ENCODE measurements at regions not wholly inside any gene's neighbourhood (a gene's known extent, or its start where the extent isn't known, plus 50 kb on each side); places are given as distances from the start of the nearest gene placed in this dataset.
"Not testable (repeated sequence)": the region's sequence is repeated elsewhere in the genome, so short reads cannot be mapped to it uniquely, and the experiment has no call there.

DNA sequence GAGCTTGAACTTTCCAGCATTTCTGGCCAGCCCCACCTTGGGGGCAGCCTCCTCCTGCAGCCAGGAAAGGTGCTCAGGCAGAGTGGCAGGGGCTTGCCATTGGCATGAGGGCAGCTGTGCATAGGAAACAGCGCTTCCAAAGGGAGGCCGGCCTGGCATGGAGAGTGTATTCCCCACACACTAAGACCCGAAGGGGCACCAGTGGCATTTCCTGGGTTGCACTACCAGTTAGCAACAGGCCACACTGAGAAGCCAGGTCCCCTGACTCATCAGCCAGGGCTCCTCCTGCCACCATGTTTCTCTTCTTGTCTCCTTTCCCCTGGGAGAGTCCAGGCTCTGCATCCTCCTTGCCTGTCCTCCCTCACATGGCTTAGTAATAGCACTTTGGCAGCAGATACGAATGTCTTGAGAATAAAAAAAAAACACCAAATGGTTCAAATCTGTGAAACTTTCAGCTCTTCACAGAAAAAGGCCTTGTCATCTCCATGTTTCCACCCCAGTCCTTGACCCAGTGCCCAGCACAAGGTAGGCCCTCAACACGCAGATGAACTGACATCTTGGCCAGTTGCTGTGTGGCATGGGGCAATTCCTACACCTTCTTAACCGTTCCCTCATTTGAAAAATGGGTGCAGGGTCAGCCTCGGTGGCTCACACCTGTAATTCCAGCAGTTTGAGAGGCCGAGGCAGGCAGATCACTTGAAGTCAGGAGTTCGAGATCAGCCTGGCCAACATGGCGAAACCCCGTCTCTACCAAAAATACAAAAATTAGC is 180.4 kb downstream of the SMAD6 start:
- no peak for DNase-seq (ENCODE audit: low read depth in 4 of 4, low spot score in 2 of 4)

DNA sequence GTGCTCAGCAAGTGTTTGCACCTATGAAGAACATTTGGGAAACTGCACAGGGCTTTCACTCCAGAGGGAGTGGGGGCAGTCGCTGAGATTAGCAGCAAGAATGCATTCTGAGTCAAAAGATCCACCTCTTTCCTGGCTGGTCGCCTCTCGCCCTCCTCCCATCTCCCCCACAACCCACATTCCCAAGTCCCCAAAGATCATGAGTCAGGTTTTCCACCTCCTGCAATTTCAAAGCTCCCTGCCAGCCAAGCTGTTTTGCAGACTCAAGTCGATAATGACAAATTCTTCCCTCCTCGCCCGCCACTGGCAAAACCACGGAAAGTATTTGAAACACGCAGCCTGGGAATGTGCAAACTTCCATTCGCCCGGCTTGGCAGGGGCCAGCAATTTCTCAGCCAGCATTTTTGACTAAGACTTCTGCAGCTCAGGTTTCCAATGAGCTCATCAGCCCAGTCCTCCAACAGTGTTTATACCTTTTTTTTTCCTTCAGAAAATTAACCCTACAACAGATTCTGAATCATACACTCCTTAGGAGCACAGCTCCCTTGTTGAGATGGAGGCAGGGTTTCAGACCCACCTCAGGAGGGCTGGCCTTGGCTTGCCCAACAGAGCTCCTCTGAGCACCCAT is 181.4 kb downstream of the SMAD6 start:
- peak; percentile 30 to 70 (median 43) for DNase-seq (ENCODE audit: low read depth in 4 of 4, low spot score in 2 of 4)

DNA sequence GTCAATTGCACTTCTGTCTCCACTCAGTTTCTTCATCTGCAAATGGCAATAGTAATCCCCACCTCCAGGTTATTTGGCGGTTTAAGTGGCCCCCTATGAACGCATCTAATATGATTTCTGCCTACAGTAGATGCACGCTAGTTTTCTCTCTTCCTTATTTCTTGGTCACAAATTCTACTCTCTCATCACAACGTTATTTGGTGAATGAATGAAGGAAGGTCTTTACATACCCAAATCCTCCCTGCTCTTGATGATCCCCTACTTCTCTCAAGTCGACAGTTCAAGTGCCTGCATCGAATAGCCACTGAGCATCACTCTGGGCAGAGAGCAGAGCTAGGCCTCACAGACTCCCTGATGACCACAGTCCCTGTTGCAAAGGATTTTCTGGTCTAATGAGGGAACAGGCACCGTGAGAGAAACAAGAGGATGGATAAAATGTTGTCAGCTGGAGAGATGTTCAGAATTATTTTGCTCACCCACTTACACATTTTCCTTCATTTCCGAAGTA is 181.2 kb upstream of the SMAD3 start:
- DNase-seq (ENCODE audit: low read depth in 4 of 4, low spot score in 2 of 4): no peak

DNA sequence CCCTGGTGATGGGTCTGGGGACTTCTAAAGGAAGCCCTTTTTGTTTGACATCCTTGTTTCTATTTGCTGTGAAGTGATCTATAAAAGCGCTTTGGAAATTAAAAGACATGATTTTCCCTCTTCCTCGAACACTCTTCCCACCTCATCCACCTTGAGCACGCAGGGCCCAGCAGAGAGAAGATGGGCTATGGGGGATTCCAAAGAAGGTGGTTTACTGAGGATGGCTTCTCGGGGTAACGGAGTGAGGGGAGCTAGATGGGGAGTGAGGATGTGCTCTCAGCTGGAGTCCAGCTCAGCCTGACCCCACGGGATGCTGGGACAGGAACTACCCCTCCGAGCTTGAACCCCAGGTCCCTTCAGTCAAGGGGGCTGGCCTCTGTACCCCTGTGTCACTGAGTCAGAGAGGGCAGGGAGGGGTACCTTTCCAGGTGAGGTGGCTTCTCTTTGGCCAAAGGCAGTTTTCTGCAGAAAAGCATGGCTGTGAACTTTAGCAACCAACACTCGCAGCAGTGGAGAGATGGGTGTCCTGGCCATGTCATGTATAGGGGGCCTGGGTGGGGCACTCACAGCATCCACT is 180.7 kb upstream of the SMAD3 start:
- no peak for DNase-seq (ENCODE audit: low read depth in 4 of 4, low spot score in 2 of 4)

DNA sequence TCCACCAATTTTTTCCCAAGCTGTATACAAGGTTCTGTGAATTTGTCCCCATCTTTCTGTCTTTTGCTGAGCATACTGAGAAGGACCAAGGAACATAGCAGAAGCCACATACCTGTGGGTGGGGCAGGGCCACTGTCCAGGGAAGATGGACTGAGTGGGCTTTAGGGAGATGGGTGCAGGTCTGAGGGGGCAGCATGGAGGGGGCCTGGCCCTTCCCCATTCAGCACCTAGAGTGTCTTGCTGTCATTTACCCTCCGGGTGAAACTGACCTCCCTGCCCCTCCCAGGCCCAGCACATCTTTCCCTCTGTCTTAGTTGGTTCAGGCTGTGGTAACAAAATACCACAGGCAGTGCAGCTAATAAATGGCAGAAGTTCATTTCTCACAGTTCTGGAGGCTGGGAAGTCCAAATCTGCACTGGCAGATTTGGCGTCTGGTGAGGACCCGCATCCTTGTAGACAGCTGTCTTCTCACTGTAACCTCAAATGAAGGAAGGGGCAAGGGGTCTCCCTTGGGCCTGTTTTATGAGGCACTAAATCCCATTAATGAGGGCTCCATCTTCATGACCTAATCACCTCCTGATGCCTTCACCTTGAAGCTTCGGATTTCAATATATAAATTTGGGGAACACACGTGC is 180.0 kb upstream of the SMAD3 start:
- DNase-seq (ENCODE audit: low read depth in 4 of 4, low spot score in 2 of 4): no peak

DNA sequence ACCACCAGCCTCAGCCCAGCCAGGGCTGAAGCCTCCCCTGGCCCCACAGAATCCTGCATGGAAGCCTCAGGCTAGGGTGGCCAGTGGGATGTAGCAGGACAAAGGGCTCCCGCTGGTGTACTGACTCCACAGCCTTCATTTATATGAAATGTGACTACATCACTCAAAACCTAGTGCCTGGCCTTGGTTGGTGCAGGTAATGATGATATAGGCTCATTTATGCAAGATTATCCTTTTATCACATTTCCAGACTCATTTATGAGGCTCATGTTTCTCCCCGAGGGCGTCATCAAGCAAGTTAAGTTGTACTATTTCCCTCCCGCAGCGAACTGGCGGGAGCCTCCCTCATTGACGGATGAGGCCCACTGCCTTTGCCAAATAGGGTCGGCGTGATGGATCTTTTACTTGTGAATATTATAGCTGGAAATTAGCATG is 179.1 kb upstream of the SMAD3 start:
- no peak for DNase-seq (ENCODE audit: low read depth in 4 of 4, low spot score in 2 of 4)

DNA sequence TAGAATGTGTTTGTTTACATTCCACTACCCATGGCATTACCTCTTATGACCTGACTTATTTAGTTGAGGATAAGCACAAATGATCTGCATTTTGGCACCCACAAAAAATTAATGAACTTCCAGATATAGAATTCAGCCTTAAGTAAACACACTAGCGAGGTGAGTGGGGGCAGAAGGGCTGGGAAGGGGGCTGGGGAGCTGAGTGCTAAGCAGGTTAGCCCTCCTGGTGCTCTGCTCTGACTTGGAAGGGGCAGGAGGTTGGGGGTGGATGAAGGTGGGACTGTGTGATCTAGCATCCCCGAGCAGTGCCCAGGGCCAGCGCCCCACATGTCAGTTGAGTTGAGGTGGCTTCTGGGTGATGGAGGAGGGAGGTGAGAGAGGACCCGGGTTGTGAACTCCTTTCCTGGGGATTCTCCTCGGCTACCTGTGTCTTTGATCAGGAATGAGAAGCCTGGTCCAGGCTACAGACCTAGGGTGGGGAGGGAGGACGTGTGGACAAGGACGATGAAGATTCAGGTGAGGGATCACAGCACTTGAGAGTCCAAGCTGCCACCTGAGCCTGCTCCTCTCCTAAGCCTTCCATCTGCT is 178.6 kb upstream of the SMAD3 start:
- DNase-seq (ENCODE audit: low read depth in 4 of 4, low spot score in 2 of 4): no peak

DNA sequence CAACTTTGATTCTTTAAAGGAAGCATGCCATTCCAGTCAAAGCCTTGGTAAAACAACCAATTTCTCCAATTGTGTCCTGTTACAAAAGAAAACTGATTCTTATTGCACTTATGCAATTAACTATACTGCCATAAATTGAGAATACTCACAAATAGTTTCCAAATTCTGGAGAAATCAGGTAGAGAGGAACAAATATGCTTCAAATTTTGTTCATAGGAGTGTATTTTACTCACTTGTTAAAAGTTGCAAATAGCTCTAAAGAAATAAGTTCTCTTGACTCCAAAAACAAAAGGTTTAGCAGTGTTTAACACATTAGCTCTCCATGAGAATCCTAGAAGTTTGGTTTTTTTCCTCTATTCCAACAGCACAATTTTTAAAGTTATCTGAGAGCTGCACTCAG is 176.1 kb upstream of the SMAD3 start:
- DNase-seq (ENCODE audit: low read depth in 4 of 4, low spot score in 2 of 4): not testable (repeated sequence)

DNA sequence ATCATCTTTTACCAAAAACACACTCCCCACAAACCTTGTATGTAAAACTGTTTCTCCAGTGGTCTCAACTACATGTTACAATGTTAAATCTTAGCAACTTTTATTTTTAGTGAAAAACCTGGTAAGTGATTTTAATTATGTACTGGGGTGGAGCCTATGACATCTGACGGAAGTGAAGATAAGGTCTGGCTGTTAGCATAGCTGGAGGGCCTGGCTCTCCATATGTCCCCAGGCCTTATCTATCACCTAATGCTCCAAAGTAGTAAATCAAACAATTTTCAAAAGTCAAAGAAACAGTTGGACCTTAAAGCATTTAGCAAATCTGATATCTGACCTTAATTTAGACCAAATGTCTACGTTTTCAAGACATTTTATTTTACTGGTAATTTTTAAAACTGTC is 173.6 kb upstream of the SMAD3 start:
- no peak for DNase-seq (ENCODE audit: low read depth in 4 of 4, low spot score in 2 of 4)

DNA sequence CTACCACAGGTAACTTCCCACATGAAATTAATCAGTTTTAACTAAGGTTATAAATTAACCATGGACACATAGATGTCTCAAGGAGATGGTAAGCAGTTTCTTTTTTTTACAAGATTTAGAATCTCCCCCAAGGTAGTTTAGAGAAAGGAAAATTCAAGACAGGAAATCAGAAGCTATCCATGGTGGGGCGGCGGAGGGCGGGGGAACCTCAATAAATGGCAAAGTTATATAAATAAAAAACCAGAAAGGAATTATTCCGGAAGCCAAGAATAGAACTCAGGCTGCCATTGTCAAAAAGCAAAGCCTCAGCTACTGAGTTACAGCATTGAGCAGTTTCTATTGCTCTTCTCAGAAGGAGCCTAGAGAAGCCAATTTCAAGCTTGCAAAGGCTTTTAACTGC is 172.1 kb upstream of the SMAD3 start:
- no peak for DNase-seq (ENCODE audit: low read depth in 4 of 4, low spot score in 2 of 4)

DNA sequence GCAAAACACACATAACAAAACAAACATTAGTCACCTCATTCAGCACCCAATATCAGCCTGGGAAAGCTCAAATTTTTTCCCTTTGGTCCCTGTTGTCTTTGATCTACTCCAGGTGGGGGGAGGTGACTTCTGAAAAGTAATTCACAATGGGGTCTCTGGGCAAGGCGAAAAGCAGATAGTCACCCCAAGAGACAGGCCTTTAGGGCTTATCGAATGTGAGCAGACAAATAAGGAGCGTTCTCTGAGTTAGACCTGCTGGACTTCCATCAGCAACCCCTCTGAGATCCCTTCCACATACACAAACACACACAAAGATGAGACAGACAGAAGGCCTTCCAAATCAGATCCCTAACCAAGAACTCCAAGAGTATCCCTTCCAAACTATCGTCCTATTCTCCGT is 171.0 kb upstream of the SMAD3 start:
- no peak for DNase-seq (ENCODE audit: low read depth in 4 of 4, low spot score in 2 of 4)

DNA sequence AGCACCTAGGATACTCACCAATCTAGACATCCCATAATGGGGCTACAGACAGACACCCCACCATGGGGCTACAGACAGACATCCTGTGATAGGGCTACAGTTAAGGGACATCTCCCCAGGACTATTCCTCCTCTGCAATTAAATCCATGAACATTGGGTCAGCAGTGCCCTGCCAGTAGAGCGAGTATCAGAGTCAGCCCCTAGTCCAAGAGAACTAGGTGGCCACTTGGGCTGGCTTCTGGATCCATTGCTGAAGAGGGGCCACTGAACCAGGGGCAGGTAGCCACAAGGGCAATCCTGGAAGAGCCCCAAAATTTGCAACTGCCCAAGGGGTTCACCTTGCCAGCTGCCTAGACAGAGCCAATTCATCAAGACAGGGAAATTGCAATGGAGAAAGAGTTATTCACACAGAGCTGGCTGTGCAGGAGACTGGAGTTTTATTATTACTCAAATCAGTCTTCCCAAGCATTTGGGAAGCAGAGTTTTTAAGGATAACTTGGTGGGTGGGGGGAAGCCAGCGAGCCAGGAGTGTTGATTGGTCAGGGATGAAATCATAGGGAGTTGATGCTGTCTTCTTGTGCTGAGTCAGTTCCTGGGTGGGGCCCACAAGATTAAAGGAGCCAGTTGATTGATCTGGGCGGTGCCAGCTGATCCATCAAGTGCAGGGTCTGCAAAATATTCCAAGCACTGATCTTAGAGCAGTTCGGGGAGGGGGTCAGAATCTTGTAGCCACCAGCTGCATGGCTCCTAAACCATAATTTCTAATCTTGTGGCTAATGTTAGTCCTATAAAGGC is 170.2 kb upstream of the SMAD3 start:
- DNase-seq (ENCODE audit: low read depth in 4 of 4, low spot score in 2 of 4): no peak

DNA sequence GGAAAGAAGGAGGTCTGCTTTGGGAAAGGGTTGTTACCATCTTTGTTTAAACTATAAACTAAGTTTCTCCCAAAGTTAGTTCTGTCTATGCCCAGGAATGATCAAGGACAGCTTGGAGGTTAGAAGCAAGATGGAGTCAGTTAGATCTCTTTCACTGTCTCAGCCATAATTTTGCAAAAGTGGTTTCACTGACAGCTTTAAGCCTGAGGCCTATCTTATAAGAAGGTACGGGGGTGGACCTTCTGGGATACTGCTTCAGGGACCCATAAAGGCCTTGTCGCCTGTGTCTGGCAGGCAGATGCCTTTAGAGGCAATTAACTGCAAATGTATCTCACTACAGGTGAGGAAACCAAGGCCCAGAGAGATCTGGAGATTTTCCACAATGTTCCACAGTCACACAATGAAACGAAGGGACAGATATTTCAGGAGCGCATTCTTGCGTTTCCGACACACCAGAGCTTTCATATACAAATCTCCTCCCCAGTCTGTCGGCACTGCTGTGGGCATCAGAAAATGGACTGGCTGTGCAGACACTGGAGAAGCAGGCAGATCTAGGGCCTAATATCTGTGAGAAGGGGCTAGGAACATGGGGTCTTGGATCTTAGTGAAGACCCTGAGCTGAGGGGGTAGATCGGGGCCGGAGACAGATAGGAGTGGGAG is 169.5 kb upstream of the SMAD3 start:
- DNase-seq (ENCODE audit: low read depth in 4 of 4, low spot score in 2 of 4): no peak

DNA sequence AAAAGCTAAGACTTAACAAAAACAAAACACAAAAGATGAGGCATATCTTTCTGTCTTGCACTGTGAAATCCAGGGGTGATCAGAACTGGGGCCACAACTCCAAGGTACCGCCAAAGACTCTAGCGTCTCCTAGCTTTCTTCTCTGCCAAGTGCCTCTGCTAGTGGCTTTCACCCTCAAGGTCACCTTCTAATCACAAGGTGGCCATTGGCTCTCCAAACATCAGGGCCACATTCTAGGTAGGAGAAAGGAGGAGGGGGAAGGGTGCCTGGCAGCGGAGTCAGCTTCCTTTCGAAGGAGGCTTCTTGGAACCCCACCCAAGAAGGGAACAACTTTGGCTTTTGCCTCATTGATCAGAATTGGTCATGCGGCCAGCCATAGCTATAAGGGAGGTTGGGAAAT is 168.8 kb upstream of the SMAD3 start:
- DNase-seq (ENCODE audit: low read depth in 4 of 4, low spot score in 2 of 4): no peak

DNA sequence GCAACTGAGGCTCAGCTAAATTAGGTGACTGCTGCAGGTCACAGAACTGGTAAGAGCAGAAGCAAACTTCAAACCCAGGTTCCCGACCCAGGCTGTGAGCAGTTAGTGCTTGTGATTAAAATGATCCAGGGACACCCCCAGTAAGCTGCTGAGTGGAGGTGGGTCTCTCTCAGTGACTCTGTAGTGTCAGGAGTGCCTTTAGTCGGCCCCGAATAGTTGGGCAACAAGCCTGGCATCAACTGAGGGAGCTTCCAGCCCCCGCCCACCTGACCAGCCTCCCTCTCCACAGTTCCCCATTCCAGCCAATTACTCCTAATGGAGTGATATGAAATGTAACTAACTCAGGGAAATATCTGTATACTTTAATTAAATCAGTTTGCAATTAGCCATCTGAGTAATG is 168.0 kb upstream of the SMAD3 start:
- DNase-seq (ENCODE audit: low read depth in 4 of 4, low spot score in 2 of 4): no peak

DNA sequence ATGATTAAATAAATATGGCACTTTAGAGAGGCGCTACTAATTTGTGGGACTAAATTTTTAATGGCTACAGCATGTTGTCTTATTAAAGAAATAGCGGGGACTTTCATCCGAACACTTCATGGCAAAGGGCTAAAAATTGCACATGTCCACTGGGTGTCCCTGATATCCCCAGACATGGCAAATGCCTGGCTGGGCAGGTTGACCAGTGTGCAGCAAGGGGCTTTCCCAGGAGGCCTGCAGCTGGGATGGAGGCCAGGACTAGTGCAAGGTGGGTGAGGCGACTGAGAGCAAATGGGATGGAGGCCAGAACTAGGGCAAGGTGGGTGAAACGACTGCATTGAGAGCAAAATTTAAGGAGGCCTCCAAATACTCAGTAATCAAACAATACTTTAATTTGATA is 167.4 kb upstream of the SMAD3 start:
- DNase-seq (ENCODE audit: low read depth in 4 of 4, low spot score in 2 of 4): no peak

DNA sequence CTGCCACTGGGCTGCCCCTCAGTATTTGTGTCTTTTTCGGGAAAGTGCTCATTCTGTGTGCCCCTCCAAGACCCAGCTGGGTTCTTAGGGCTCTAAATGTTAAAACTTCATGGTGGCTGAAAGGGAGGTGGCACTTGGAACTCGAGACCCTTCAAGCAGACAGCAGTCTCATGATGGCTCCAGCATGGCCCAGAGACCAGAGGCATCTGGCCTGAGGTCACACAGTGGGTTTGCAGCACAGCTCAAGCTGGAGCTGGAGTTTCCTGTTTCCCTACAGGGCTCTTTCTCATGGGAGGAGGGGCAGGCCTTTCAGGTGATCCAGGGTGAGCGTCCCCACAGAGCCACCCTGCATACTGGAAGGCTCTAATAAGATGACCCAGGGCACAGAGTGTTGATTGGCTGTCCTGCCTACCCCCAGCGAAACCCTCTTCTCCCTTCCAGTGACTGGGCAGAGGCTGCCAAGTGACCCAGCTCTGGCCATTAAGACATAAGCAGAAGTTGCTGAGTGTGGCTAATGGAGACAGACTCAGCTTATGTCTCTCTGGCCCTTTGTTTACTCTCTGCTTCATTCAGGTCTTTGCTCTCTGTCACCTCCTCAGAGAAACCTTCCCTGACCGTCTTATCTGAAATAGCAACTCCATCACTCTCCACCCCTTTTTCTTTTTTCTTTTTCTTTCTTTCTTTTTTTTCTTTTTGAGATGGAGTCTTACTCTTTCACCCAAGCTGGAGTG is 166.6 kb upstream of the SMAD3 start:
- no peak for DNase-seq (ENCODE audit: low read depth in 4 of 4, low spot score in 2 of 4)

DNA sequence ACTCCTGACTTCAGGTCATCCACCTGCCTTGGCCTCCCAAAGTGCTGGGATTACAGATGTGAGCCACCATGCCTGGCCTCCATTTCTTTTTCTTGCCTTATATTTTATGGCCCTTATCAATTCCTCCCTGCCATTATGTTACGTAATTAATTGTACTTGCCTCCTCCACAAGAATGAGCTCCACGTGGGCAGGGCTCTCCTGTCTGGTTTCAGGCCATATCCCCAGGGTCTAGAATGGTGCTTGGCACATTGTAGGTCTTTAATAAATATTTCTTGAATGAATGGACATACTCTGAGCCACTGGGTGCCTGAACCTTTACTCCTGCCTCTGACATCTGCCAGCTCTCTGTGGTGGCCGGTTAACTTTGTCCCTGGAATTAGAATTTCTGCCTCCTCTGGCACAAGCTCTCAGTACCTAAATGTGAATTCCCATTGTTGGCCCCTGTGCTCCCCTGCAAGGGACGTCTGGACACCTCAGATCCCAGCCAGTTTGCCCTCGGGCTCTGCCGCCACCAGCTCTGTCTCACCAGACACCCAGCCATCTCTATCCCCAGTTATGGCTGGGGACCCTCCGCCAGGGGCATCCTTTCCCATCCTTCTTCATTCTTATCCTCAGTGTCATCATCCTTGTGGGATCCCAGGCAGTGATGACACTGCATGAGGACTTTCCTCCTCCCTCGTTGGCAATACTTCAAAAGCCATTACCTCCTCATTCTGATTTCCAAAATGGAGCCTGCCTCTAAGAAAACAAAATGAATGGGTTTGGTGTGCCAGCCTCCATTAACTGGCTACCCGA is 165.6 kb upstream of the SMAD3 start:
- DNase-seq (ENCODE audit: low read depth in 4 of 4, low spot score in 2 of 4): no peak
